Lung (tissue), 11 donors: ENCODE measurements at regions not wholly inside any gene's neighbourhood (a gene's known extent, or its start where the extent isn't known, plus 50 kb on each side); places are given as distances from the start of the nearest gene placed in this dataset.
A peak's percentile ranks its signal among the peaks of the same experiment; 100 is the strongest.

Experiments
- ATAC-seq: fragments of 200-7000 bp; cut with Tn5 transposase; one replicate; pipeline ENCODE4 v1.9.1; 2020; ENCODE audit warnings: moderate number of reproducible peaks; ENCODE audit not compliant: insufficient read depth, low FRiP score
- DNase-seq, 3 donors: peaks; one replicate each; pipeline ENCODE4 v3.0.0-alpha.2; 2013 to 2017
- H3K27ac ChIP-seq, 2 donors: one replicate each; pipeline ENCODE4 v1.5.1; 2013; ENCODE audit warnings: mild to moderate bottlenecking in 2 of 2, moderate library complexity in 2 of 2, control low read depth in 1 of 2, inconsistent platforms in 1 of 2, low read depth in 1 of 2, low read length in 1 of 2
- H3K27me3 ChIP-seq, 3 donors: one replicate each; pipeline ENCODE4 v1.5.1; 2013; ENCODE audit warnings: low read length in 2 of 3; ENCODE audit not compliant: control insufficient read depth in 3 of 3, insufficient read depth in 3 of 3
- H3K36me3 ChIP-seq, 4 donors: one replicate each; pipeline ENCODE4 v1.5.1; 2013; ENCODE audit warnings: low read length in 4 of 4, mild to moderate bottlenecking in 1 of 4, moderate library complexity in 1 of 4; ENCODE audit not compliant: control insufficient read depth in 4 of 4, insufficient read depth in 4 of 4
- H3K4me1 ChIP-seq, 5 donors: one replicate each; pipeline ENCODE4 v1.5.1; 2013; ENCODE audit warnings: low read length in 5 of 5, mild to moderate bottlenecking in 2 of 5, moderate library complexity in 1 of 5; ENCODE audit not compliant: control insufficient read depth in 5 of 5, insufficient read depth in 5 of 5
- H3K4me3 ChIP-seq: one replicate; pipeline ENCODE4 v1.5.1; 2013; ENCODE audit warnings: mild to moderate bottlenecking, control low read depth, moderate library complexity
- H3K9ac ChIP-seq, 2 donors: one replicate each; pipeline ENCODE4 v1.5.1; 2013; ENCODE audit warnings: low read length in 2 of 2, control low read depth in 1 of 2; ENCODE audit not compliant: insufficient read depth in 1 of 2
- H3K9me3 ChIP-seq, 4 donors: one replicate each; pipeline ENCODE4 v1.5.1; 2013; ENCODE audit warnings: low read length in 3 of 4, mild to moderate bottlenecking in 1 of 4, moderate library complexity in 1 of 4; ENCODE audit not compliant: control insufficient read depth in 4 of 4, insufficient read depth in 3 of 4
- WGBS, 2 donors: extraction: QIAGEN DNeasy Blood & Tissue Kit; methylation state at CpG; one replicate each; pipeline ENCODE4 v1.1.7; 2013; 5-methylcytosine and 5-hydroxymethylcytosine counted together
- TF ChIP-seq, protein P1 (sequence below): IDR thresholded peaks from 2 replicates; pipeline ENCODE4 v1.5.1; 2012; ENCODE audit warnings: mild to moderate bottlenecking; ENCODE audit errors: control extremely low read depth, extremely low read depth
- donor health status: control.
- donor health status: control.
- donor health status: Bipolar disorder and iron deficiency.
- donor health status: healthy.
- donor health status: DM: yes; HTN: yes; CAD: no.

DNA sequence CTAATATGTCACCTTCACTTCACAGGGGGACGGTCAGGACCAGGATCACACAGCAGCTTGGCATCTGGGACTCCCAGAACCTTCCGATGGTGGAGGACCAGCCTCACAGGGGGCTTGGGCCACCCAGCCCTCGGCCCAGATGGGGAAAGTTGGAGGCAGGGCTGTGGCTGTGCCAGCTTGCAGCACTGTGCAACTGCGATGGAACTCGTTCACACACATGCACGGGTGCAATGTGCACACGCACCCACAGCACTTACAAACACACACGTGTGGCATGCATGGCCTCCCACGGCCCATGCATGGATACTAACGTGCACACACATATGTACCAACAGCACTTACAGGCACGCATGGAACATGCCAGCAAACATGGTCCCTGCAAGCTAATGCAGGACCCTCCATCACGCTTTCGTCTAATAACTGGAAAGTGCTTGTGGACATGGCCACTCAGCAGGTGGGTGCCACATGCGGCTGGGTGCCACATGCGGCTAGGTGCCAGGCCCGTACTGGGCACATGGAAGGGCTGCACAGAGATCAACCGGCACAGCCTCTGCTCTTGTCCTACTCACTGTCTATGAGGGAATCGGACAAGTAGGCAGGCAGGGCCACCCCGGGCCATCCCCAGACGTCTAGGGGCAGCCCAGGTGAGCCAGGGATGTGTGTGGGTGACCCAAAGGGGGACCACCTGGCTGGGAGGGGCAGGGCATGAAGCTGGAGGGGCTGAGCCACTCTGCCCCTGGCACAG lies 63.2 kb downstream of the ADRA2C start:
- TF ChIP-seq, protein P1, sequence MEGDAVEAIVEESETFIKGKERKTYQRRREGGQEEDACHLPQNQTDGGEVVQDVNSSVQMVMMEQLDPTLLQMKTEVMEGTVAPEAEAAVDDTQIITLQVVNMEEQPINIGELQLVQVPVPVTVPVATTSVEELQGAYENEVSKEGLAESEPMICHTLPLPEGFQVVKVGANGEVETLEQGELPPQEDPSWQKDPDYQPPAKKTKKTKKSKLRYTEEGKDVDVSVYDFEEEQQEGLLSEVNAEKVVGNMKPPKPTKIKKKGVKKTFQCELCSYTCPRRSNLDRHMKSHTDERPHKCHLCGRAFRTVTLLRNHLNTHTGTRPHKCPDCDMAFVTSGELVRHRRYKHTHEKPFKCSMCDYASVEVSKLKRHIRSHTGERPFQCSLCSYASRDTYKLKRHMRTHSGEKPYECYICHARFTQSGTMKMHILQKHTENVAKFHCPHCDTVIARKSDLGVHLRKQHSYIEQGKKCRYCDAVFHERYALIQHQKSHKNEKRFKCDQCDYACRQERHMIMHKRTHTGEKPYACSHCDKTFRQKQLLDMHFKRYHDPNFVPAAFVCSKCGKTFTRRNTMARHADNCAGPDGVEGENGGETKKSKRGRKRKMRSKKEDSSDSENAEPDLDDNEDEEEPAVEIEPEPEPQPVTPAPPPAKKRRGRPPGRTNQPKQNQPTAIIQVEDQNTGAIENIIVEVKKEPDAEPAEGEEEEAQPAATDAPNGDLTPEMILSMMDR = no peak
- Histone ChIP-seq H3K27me3 (no peaks in the 10 kb centered on the region), H3K4me3 (no peak overlapping the region), H3K4me1 (peaks cover 0 to 15% (median 0%) of the 10 kb centered on the region in 5 donors), H3K36me3 (no peaks in the 10 kb centered on the region), H3K27ac (no peak overlapping the region), H3K9ac (no peak overlapping the region), H3K9me3 (no peaks in the 10 kb centered on the region)
- no peak for DNase-seq
- no peak for ATAC-seq
- 87 to 93% methylated on average over 20 of the region's 20 CpGs for WGBS, 2 donors

DNA sequence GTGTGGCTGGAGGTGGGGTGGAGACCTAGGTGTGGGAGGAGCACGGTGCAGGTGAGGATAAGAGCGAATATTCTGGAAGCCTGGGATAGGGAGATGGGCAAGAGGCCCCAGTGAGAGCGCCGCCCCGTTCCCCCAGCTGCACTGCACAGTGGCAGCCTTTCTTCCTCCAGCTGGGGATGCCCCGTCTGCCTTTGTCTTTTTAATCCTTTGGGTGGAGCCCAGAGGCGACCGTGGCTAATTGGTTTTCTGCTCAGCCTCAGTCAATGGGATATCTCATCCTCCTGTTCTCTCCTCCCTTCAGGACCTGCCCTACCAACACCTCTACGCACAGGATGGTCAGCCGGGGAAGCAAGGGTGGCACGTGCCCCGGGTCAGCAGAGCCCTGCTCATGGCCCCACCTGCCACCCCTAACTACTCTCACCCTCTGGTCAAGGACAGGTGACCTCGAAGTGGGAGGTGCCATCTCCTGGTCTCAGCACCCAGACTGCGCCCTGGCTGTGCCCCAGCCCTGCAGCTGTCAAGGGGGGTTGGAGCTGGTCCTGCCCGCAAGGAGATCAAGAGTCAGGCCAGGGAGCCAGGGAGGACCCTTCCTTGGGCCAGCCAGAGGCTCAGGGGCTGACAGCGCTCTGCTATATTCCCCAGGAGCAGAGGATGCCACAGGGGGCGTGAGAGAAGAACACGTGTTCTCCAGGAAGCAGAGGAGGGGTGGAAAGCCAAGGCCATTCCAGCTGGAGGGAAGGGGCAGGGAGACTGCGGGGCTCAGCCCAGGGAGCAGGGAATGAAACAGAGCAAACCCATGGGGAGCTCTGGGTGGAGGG lies 64.0 kb downstream of the ADRA2C start:
- no peak overlapping the region for H3K27ac ChIP-seq
- no peaks in the 10 kb centered on the region for H3K36me3 ChIP-seq
- H3K27me3 ChIP-seq = no peaks in the 10 kb centered on the region
- ATAC-seq (no peak), DNase-seq (no peak)
- H3K9me3 ChIP-seq = no peaks in the 10 kb centered on the region
- H3K4me1 ChIP-seq = peaks cover 0 to 15% (median 0%) of the 10 kb centered on the region in 5 donors
- no peak overlapping the region for H3K4me3 ChIP-seq
- no peak overlapping the region for H3K9ac ChIP-seq
- TF ChIP-seq, protein P1 = no peak
- WGBS, 2 donors = 67 to 73% methylated on average over 19 of the region's 19 CpGs

DNA sequence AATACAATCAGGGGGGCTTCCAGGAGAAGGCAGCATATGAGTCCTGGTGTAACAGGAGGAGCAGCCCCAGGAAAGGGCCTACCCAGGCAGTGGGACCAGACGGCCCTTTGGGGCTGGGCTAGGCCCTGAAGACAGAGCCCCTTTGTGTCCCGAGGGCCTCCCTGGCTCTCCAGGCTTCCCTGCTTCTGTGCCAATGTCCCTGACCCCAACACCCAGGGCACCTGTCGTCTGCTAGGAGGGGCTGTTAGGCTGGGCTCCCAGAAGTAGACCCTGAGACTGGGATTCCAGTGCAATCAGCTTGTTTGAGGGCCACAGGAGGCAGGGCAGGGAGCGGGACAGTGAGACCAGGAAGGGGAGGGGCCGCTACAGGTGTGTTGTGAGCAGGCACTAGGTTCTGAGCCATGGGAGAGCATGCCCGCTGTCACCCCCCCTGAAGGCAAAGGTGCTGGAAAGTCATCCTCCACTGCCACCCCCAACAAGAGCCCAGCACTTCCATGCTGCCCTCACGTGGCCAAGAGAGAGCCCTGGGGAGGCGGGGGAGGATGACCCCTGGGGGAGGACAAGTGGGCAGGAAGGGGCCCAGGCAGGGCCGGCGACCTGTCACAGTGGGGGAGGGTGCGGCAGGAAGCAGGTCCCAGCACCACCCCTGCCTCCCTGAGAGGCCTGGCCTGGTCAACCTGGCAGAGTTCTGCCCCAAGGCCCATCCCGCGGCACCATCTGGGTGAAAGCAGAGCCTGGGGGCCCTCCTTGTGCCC lies 64.8 kb downstream of the ADRA2C start:
- no peaks in the 10 kb centered on the region for H3K9me3 ChIP-seq
- ATAC-seq (no peak), DNase-seq (peak in 2 of 3 donors; percentile 12 to 38)
- H3K27ac ChIP-seq = no peak overlapping the region
- 60 to 63% methylated on average over 13 of the region's 13 CpGs for WGBS, 2 donors
- H3K27me3 ChIP-seq = peaks cover 0 to 2% (median 0%) of the 10 kb centered on the region in 3 donors
- peaks cover 0 to 15% (median 0%) of the 10 kb centered on the region in 5 donors for H3K4me1 ChIP-seq
- TF ChIP-seq, protein P1 = no peak
- no peak overlapping the region for H3K4me3 ChIP-seq
- H3K9ac ChIP-seq = no peak overlapping the region
- no peaks in the 10 kb centered on the region for H3K36me3 ChIP-seq
